ENCODE measurements at regions not wholly inside any gene's neighbourhood (a gene's known extent, or its start where the extent isn't known, plus 50 kb on each side); places are given as distances from the start of the nearest gene placed in this dataset.

GRCh38 chr2:38233231-38233983, 143.7 kb downstream of the ATL2 start:
- TF ChIP-seq FOXM1 (IDR thresholded peaks at IDR 0.05; ENCODE audit: borderline replicate concordance): no peak
- TF ChIP-seq HDGF (IDR thresholded peaks at IDR 0.05; ENCODE audit: borderline replicate concordance): no peak
- no peak for TF ChIP-seq SP1 (IDR thresholded peaks at IDR 0.05)
- TF ChIP-seq, protein P1, sequence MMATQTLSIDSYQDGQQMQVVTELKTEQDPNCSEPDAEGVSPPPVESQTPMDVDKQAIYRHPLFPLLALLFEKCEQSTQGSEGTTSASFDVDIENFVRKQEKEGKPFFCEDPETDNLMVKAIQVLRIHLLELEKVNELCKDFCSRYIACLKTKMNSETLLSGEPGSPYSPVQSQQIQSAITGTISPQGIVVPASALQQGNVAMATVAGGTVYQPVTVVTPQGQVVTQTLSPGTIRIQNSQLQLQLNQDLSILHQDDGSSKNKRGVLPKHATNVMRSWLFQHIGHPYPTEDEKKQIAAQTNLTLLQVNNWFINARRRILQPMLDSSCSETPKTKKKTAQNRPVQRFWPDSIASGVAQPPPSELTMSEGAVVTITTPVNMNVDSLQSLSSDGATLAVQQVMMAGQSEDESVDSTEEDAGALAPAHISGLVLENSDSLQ (IDR thresholded peaks at IDR 0.05): no peak
- TF ChIP-seq CTBP1 (IDR thresholded peaks at IDR 0.05; ENCODE audit: borderline replicate concordance): no peak
- no peak for TF ChIP-seq L3MBTL2 (conservative IDR thresholded peaks at IDR 0.05)
- TF ChIP-seq BHLHE40 (IDR thresholded peaks at IDR 0.05; ENCODE audit: borderline replicate concordance): no peak
- no peak for TF ChIP-seq ELF4 (IDR thresholded peaks at IDR 0.05)
- TF ChIP-seq ZNF384 (IDR thresholded peaks at IDR 0.05): no peak

Measured in HEK293T (cell line).